ENCODE measurements at regions not wholly inside any gene's neighbourhood (a gene's known extent, or its start where the extent isn't known, plus 50 kb on each side); places are given as distances from the start of the nearest gene placed in this dataset.

DNA sequence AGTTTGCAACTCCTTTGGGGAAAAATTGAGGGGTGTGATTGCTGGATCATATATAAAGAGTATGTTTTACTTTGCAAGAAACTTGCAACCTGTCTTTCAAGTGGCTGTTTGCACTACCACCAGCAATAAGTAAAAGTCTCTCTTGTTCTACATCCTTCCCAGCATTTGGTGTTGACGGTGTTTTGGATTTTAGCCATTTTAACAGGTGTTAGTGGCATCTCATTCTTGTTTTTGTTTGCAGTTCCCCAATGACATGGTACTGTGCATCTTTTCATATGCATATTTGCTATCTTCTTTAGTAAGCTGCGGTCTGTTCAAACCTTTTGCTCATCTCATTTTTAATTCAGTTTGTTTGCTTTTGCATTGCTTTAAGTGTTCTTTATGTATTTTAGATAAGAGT lies 535.5 kb downstream of the LRRIQ3 start:
- Histone ChIP-seq H3K9me3 (no peaks in the 10 kb centered on the region), H3K4me1 (no peaks in the 10 kb centered on the region), H3K36me3 (no peaks in the 10 kb centered on the region), H3K27ac (no peak overlapping the region), H3K27me3 (no peaks in the 10 kb centered on the region), H3K4me3 (no peak overlapping the region)
- intact Hi-C loops (cut with DNase I; ENCODE audit: low total_unique reads): no loop called here
- DNase-seq: no peak
- no peak for TF ChIP-seq POLR2A (IDR thresholded peaks at IDR 0.05)
- TF ChIP-seq, protein P1, sequence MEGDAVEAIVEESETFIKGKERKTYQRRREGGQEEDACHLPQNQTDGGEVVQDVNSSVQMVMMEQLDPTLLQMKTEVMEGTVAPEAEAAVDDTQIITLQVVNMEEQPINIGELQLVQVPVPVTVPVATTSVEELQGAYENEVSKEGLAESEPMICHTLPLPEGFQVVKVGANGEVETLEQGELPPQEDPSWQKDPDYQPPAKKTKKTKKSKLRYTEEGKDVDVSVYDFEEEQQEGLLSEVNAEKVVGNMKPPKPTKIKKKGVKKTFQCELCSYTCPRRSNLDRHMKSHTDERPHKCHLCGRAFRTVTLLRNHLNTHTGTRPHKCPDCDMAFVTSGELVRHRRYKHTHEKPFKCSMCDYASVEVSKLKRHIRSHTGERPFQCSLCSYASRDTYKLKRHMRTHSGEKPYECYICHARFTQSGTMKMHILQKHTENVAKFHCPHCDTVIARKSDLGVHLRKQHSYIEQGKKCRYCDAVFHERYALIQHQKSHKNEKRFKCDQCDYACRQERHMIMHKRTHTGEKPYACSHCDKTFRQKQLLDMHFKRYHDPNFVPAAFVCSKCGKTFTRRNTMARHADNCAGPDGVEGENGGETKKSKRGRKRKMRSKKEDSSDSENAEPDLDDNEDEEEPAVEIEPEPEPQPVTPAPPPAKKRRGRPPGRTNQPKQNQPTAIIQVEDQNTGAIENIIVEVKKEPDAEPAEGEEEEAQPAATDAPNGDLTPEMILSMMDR (IDR thresholded peaks at IDR 0.05): no peak

- intact Hi-C loops (cut with DNase I; ENCODE audit: low total_unique reads): no loop called here
- Histone ChIP-seq H3K27ac (no peak overlapping the region), H3K4me1 (no peaks in the 10 kb centered on the region), H3K9me3 (no peaks in the 10 kb centered on the region), H3K36me3 (no peaks in the 10 kb centered on the region), H3K4me3 (no peak overlapping the region), H3K27me3 (no peaks in the 10 kb centered on the region)
- no peak for TF ChIP-seq POLR2A (IDR thresholded peaks at IDR 0.05)
- TF ChIP-seq, protein P1 (IDR thresholded peaks at IDR 0.05): no peak
- DNase-seq: no peak
These were observed 538.8 kb downstream of the LRRIQ3 start for GRCh38 chr1:73659136-73659535.

DNA sequence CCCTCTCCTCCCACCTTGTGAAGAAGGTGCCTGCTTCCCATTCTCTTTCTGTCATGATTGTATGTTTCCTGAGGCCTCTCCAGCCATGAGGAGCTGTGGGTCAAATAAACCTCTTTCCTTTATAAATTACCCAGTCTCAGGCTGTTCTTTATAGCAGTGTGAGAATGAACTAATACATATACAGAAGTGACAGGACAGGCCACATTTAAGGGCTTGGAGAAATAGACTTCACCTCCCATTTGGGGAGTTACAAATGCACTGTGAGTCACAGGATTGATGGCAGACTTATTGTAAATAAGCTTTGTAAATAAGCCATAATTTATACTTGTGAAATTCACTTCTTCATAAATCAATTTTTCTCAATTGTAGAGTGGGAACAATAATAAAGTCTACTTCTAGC lies 543.3 kb downstream of the LRRIQ3 start:
- no peak overlapping the region for H3K4me3 ChIP-seq
- no peak overlapping the region for H3K27ac ChIP-seq
- intact Hi-C loops (cut with DNase I; ENCODE audit: low total_unique reads): no loop called here
- no peaks in the 10 kb centered on the region for H3K27me3 ChIP-seq
- no peaks in the 10 kb centered on the region for H3K36me3 ChIP-seq
- TF ChIP-seq, protein P1 (IDR thresholded peaks at IDR 0.05): no peak
- no peak for TF ChIP-seq POLR2A (IDR thresholded peaks at IDR 0.05)
- no peaks in the 10 kb centered on the region for H3K9me3 ChIP-seq
- no peaks in the 10 kb centered on the region for H3K4me1 ChIP-seq
- no peak for DNase-seq

DNA sequence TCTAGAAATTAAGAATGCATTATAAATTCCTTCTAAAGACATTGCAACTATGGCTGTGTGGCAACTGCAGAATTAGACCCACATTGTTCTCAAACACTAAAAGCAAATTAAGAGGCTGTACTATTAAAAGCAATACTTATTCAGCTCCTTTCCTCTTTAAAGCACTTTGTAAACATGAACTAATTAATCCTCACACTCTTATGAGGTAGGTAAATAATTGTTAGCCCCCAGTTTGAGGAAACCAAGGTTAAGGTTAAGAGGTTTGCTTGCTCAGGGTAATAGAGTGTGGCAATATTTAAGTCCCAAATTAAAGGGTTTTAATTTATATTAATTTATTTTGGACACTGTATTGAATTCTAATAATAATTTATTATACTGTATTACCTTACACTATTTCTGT lies 553.8 kb downstream of the LRRIQ3 start:
- Histone ChIP-seq H3K27me3 (no peaks in the 10 kb centered on the region), H3K4me3 (no peak overlapping the region), H3K4me1 (no peaks in the 10 kb centered on the region), H3K9me3 (no peaks in the 10 kb centered on the region), H3K36me3 (no peaks in the 10 kb centered on the region), H3K27ac (no peak overlapping the region)
- TF ChIP-seq, protein P1 (IDR thresholded peaks at IDR 0.05): no peak
- no peak for TF ChIP-seq POLR2A (IDR thresholded peaks at IDR 0.05)
- intact Hi-C loops (cut with DNase I; ENCODE audit: low total_unique reads): no loop called here
- DNase-seq: no peak

DNA sequence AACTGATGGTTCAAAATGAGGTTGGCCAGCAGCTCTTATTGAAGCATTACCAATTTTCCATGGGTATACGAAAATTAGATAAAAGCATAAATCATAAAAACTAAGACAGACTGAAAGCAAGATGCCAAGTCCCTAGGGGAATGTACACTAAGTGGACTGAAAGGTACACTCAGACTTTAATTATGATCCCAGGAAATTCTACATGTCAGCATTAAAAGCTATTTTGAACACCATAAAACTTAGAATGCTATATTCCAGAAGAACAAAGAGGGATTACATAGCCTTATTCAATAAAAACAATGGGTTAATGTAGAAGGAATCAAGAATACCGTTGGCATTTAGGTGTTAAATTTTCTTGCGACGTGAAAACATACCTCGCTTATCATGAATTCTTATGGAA lies 558.5 kb downstream of the LRRIQ3 start:
- Histone ChIP-seq H3K4me1 (no peaks in the 10 kb centered on the region), H3K9me3 (no peaks in the 10 kb centered on the region), H3K36me3 (no peaks in the 10 kb centered on the region), H3K27ac (no peak overlapping the region), H3K4me3 (no peak overlapping the region), H3K27me3 (no peaks in the 10 kb centered on the region)
- no peak for TF ChIP-seq POLR2A (IDR thresholded peaks at IDR 0.05)
- TF ChIP-seq, protein P1 (IDR thresholded peaks at IDR 0.05): no peak
- DNase-seq: no peak
- intact Hi-C loops (cut with DNase I; ENCODE audit: low total_unique reads): no loop called here

Data from uterus (tissue), 3 donors.